ENCODE measurements at regions not wholly inside any gene's neighbourhood (a gene's known extent, or its start where the extent isn't known, plus 50 kb on each side); places are given as distances from the start of the nearest gene placed in this dataset.

DNA sequence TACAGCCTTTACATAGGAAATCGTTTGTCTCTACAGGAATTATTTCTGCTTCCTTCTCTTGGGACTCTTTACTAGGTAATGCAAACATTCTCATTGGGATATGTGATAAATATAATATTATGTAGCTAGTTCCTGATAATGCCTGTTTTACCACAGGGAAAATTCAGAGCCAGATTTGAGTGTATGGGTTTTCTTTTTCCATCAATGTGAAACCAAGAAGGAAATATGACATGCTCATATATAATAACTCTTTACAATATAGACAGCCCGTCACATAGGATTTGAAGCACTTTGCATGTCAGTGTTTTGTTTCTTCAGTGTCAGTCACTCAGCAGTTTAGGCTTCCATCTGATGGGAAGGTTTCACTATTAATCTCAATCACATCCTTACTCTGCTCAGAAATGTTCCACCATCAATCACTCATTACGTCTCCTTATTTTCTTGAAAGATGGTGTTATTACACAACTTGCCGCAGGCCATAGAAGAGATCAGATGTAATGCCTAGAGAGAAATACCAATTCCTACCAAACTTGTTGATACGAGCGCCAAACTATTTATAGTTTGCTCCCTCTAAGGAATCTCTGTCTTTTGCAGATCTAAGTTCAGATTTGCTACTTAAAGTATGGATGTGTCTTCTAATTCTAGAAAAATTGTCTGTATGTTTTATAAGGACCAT lies 314.8 kb downstream of the DIPK2A start:
- no peak for DNase-seq (ENCODE audit: low read depth in 4 of 4, low spot score in 2 of 4)

DNA sequence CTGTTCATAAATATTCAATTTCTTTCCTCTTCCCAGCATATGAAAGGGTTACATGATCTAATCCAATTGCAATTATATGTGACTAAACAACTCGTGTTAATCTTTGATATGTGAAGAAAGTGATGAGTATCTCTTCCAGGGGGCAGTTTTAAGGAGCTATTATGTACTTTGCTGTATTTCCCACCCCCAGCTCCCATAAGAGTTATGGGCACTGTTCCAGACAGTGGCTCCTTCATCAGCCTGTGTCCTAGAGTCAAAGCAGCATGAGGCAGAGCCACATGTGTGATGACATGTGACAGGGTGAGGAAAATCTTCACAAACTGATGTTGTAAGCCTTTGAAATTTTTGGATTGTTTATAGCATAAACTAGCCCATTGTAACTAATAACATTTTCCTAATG lies 315.4 kb downstream of the DIPK2A start:
- no peak for DNase-seq (ENCODE audit: low read depth in 4 of 4, low spot score in 2 of 4)

DNA sequence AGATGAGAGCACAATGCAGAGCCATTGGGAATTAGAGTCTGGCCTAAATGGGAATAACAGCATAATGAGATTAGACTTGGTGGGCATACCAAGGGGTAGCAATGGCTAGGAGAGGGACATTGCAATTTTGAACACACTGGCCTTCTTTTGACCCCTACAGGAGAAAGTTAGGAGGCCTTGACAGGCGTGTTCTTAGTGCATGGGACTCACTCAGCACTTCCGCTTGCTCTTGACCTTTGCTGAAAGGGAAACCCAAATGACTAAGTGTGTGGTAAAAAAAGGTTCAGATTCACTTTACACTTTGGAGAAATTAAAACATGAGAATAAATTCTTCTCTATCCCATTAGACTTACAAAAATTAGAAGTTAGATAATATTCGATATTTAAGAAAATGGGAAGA lies 317.4 kb downstream of the DIPK2A start:
- DNase-seq (ENCODE audit: low read depth in 4 of 4, low spot score in 2 of 4), result no peak

DNA sequence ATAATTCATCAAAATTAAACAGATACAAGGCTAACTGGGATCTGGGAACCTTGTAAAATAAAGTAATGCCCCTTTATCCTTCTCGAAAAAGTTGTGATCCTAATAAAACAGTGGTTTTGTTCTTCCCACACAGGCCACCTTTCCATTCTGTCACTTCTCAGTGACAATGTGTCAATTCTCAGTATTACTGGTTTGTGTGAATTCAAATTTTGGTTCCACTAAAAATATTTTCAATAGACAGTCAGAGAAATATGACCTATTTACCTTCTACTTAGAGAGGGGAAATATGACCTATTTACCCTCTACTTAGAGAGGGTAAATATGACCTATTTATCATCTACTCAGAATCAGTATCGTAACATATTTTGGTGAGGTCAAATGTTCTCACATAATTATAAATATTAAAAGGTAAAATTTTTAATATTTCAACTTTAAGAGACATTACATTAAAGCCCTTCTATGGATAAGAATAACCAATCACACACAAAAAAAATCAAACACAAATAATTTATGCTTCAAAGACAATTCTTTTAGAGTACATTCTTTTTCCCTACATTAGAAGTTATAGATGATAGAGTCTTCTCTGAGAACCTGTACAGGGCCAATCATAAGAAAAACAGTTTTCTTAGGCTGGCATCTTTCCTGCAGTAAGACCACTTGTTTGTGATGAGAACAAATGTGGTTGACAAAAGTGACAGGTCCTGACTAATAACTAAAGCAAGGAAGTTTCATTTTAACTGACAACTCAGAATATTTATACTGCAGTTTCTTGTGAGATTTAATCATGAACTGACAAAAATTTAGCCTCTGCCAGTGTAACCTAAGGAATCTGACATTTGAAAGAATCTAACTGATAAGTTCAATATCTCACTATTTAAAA lies 323.3 kb downstream of the DIPK2A start:
- no peak for DNase-seq (ENCODE audit: low read depth in 4 of 4, low spot score in 2 of 4)

GRCh38 chr3:144295613-144296012 lies 324.0 kb downstream of the DIPK2A start:
- no peak for DNase-seq (ENCODE audit: low read depth in 4 of 4, low spot score in 2 of 4)

GRCh38 chr3:144296808-144297207 lies 325.2 kb downstream of the DIPK2A start:
- no peak for DNase-seq (ENCODE audit: low read depth in 4 of 4, low spot score in 2 of 4)

- DNase-seq (ENCODE audit: low read depth in 4 of 4, low spot score in 2 of 4), result no peak
Observed at GRCh38 chr3:144301863-144302262, 330.2 kb downstream of the DIPK2A start.

DNA sequence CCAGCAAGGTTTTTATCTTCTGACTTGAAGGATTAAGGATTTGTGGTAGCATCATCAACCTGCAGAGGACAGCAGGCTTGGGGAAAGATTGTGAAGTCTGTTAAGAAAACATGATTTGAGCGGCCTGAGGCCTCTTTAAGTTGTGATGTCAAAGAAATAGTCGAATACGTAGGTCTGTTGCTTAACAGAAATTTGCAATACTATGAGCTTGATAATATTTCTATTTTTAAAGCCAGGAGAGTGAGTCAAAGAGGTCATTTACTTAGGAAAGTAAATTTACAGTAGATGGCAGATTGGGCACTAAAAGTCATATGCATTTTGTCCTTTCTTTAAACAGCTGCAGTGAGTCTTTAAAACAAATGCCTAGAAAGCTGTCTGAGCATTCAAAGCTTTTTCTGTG lies 336.3 kb downstream of the DIPK2A start:
- DNase-seq (ENCODE audit: low read depth in 4 of 4, low spot score in 2 of 4), result no peak

DNA sequence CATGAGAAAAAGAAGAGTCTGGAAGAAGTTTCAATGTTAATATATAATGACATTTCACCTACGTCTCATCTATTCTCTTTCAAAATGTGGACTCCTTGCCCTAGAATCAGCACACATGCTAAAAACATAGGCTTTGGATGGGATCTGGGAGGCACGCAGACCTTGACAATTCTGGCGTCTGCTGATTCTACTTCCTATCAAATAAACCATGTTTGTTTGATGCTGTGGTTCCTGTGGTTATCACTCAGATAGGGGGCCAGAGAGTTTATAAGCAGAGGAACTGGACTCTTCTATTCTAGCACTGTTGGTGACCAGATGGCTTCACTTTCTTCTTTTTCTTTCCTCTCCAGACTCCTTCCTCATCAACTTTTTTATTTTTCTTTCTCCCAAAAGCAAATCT lies 336.8 kb downstream of the DIPK2A start:
- no peak for DNase-seq (ENCODE audit: low read depth in 4 of 4, low spot score in 2 of 4)

DNA sequence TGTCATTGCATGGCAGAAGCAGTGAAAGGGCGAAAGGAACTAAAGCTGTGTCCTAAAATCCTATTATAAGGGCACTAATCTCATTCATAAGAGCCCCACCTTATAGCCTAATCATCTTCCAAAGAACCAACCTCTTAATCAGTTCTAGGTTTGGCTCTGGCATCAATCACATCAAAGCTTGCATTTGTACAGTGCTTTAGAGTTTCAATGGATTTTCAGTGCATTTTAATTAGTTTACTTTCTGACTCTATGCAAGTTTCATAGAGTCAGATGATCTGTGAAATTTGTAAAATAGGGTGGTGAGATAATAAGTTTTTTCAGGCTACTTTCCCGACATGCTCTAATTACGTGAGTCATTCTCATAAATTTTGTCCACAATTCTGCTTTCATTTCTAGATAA lies 341.1 kb downstream of the DIPK2A start:
- no peak for DNase-seq (ENCODE audit: low read depth in 4 of 4, low spot score in 2 of 4)

DNA sequence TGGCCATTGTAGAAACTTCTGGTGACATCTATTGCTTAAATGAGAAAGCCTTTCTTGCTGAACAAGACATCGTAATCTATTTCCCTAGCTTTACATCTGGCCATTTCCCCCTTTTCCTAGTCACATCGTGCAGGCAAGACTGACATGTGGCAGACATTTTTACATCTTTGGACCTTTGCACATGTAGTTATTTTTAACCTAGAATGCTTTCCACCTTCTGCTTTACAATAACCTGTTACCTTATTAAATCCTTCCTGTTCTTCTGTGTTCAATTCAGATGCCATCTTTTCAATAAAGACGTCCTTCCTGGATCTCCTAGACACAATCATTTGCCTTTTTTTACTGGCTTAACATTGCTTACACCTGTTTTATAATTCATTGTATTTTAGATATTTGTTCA lies 343.3 kb downstream of the DIPK2A start:
- DNase-seq (ENCODE audit: low read depth in 4 of 4, low spot score in 2 of 4), result no peak

DNA sequence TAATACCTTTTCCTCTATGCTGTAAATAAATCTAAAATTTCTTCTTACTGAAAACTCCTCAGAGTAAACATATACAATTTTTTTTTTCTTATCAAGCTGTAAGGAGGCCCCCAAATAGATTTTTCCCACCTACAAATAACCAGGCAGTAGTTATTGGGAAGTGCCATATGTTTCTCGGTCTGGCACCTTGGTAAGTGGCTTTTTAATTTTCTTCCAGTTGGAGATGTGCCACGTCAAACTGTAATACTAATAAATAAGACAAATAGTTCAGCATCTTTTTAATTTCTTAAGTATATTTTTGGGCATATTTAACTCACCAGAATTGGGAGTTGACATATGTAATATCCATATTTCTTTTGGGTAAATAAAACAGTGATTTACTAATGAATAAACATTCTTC lies 346.3 kb downstream of the DIPK2A start:
- DNase-seq (ENCODE audit: low read depth in 4 of 4, low spot score in 2 of 4), result no peak

DNA sequence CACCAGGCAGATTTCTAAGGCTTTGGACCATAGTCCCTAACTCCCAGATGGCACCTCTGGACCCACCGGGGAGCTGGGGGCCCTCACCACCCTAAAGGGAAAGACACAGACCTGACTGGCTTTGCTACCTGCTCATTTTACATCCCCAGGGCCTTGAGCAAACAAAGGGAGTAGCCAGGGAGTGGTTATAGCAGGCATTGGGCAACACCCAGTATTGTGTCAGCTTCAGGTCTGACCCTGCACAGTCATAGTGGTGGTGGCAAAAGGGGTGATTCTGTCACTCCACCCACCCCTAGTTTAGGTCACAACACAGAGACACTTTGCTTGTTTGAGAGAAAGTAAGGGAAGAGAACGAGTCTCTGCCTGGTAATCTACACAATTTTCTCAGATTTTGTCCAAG lies 352.5 kb downstream of the DIPK2A start:
- no peak for DNase-seq (ENCODE audit: low read depth in 4 of 4, low spot score in 2 of 4)

- DNase-seq (ENCODE audit: low read depth in 4 of 4, low spot score in 2 of 4), result no peak
Observed at GRCh38 chr3:144332868-144333267, 361.2 kb downstream of the DIPK2A start.

DNA sequence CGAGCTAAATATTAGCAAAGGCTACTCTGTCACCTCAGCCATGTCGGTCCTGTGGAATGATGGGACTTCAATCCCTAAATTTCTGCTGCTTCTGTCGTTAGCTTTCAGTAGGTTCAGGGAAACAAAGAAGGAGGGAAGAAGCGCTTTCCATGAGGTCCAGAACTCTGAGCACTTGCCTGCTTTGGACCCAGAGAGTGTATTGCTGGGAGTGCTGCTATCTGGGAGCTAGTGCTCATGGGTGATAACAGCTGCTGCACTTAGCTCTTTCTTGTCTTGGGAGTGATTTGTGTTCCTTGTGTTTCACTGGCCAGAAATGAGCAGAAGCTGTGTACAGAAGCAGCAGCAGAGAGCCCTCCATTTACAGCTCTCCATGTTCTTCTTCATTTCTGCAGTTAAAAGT lies 369.8 kb downstream of the DIPK2A start:
- DNase-seq (ENCODE audit: low read depth in 4 of 4, low spot score in 2 of 4), result no peak

DNA sequence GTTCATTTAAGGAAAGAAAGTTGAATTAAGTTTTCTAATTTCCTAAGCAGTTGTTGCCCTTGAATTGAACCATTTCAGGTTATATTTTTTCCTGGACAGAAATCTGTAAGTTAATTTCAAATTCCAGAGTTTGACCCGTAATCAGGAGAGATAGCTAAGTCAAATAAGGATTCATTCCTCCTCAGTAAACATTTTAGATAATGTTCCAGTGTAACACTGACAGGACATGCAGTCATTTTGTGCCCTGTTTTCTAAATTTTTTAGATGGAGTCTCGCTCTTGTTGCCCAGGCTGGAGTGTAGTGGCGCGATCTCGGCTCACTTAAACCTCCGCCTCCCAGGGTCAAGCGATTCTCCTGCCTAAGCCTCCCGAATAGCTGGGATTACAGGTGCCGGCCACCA lies 371.7 kb downstream of the DIPK2A start:
- no peak for DNase-seq (ENCODE audit: low read depth in 4 of 4, low spot score in 2 of 4)

- DNase-seq (ENCODE audit: low read depth in 4 of 4, low spot score in 2 of 4), result no peak
Observed at GRCh38 chr3:144343777-144344176, 372.2 kb downstream of the DIPK2A start.

DNA sequence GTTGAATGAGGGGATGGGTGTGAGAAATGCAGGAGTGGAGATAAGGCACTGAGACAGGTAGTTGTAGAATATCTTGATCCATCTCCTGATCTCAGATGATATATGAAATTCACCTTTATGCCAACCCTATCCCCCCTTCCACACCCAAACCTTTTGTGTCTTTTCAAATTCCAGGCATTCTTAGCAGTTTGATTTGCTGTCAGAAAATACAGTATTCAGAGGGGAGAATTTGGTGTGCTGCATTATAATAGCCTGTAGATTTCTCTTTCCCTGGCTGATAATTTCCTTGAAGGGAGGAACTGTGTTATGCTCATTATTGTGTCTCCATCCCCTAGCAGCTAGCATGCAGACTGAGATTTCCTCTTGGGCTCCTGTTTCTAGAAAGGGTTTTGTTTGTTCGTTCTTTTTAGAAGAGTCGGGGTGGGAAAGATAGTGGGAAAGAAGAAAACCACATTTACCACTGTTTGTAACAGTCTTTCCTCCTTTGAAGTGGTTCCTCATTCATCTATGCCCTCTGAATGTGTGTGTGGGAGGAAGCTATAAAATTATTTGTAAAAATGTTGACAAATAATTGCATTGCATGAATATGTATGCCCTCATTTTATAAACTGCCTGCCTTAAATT lies 373.4 kb downstream of the DIPK2A start:
- no peak for DNase-seq (ENCODE audit: low read depth in 4 of 4, low spot score in 2 of 4)

DNA sequence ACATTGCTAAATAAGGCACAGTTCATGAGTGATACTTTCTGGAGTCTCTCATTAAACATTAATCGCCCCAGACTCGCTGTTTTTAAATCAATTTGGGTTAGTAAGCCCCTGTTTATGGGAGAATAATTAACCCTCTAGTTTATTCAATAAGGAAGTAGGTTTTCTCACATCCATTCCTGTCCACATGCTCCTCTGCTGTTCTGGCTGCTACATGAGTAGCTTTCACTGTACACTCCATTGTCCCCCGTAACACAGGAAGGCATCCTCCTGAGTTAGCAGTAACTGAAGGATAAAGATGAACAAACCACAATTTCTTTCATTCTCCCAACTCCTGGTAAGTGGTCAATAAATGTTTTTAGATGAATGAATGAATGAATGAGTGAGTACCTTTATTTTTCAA lies 378.5 kb downstream of the DIPK2A start:
- no peak for DNase-seq (ENCODE audit: low read depth in 4 of 4, low spot score in 2 of 4)

DNA sequence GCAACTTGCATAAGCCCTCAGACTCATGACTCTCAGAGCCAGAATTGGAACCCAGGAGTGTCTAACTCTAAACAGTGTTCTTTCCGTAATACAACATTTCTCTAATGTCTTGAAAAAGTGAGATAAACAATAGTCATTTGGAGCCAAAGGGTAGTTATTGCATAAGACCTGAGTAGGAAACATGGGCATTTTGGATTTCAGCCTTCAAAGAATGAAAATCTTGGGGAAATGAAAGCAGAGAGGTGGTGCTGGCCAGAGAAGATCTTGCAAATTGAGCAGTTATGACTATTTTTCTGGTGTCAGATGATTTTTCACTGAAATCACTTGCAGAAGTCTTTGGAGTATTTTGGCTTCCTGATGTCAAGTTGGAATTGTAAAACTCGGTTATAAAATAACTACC lies 379.4 kb downstream of the DIPK2A start:
- DNase-seq (ENCODE audit: low read depth in 4 of 4, low spot score in 2 of 4), result no peak

GRCh38 chr3:144351773-144352365 lies 380.2 kb downstream of the DIPK2A start:
- DNase-seq (ENCODE audit: low read depth in 4 of 4, low spot score in 2 of 4), result no peak
